ENCODE measurements at regions not wholly inside any gene's neighbourhood (a gene's known extent, or its start where the extent isn't known, plus 50 kb on each side); places are given as distances from the start of the nearest gene placed in this dataset.
A peak's percentile ranks its signal among the peaks of the same experiment; 100 is the strongest.

- DNase-seq = no peak
Measured at GRCh38 chr14:22333422-22334274, 255.4 kb downstream of the DAD1 start.

- no peak for DNase-seq
Measured at GRCh38 chr14:22332686-22333421, 256.2 kb downstream of the DAD1 start.

GRCh38 chr14:22329371-22329770 lies 259.7 kb downstream of the DAD1 start:
- DNase-seq = no peak

GRCh38 chr14:22325676-22326400 lies 263.2 kb downstream of the DAD1 start:
- DNase-seq = no peak

- DNase-seq = no peak
Measured at GRCh38 chr14:22320362-22320750, 268.7 kb downstream of the DAD1 start.

GRCh38 chr14:22319526-22320361 lies 269.3 kb downstream of the DAD1 start:
- peak; percentile 10 for DNase-seq

GRCh38 chr14:22318951-22319350 lies 270.1 kb downstream of the DAD1 start:
- no peak for DNase-seq

- no peak for DNase-seq
Measured at GRCh38 chr14:22316473-22316872, 272.6 kb downstream of the DAD1 start.

- DNase-seq = no peak
Measured at GRCh38 chr14:22315336-22315735, 273.7 kb downstream of the DAD1 start.

GRCh38 chr14:22314183-22314820 lies 274.7 kb downstream of the DAD1 start:
- peak; percentile 44 for DNase-seq

- no peak for DNase-seq
Measured at GRCh38 chr14:22313172-22313801, 275.7 kb downstream of the DAD1 start.

GRCh38 chr14:22311636-22312035 lies 277.4 kb downstream of the DAD1 start:
- no peak for DNase-seq

GRCh38 chr14:22305607-22306006 lies 283.4 kb downstream of the DAD1 start:
- DNase-seq = no peak

- DNase-seq = no peak
Measured at GRCh38 chr14:22304326-22304725, 284.7 kb downstream of the DAD1 start.

GRCh38 chr14:22303589-22304195 lies 285.3 kb downstream of the DAD1 start:
- no peak for DNase-seq

- DNase-seq = no peak
Measured at GRCh38 chr14:22300646-22301045, 288.4 kb downstream of the DAD1 start.

GRCh38 chr14:22297376-22297775 lies 291.6 kb downstream of the DAD1 start:
- DNase-seq = no peak

GRCh38 chr14:22296722-22297121 lies 292.3 kb downstream of the DAD1 start:
- DNase-seq = no peak

- DNase-seq = no peak
Measured at GRCh38 chr14:22296088-22296487, 292.9 kb downstream of the DAD1 start.

GRCh38 chr14:22291406-22291805 lies 297.6 kb downstream of the DAD1 start:
- no peak for DNase-seq

GRCh38 chr14:22289570-22289969 lies 299.5 kb downstream of the DAD1 start:
- DNase-seq = no peak
